HG02852 (cell line): ENCODE measurements at regions not wholly inside any gene's neighbourhood (a gene's known extent, or its start where the extent isn't known, plus 50 kb on each side); places are given as distances from the start of the nearest gene placed in this dataset.
"Not testable (repeated sequence)": the region's sequence is repeated elsewhere in the genome, so short reads cannot be mapped to it uniquely, and the experiment has no call there.

ENCODE experiments used
- ATAC-seq: cut with Tn5 transposase; IDR thresholded peaks from one replicate; pipeline ENCODE4 v1.9.1; 2021; ENCODE audit warnings: mild to moderate bottlenecking, moderate library complexity; ENCODE audit not compliant: unreplicated experiment

GRCh38 chr22:48629631-48630432 is 1197.8 kb downstream of the BRD1 start:
- no peak for ATAC-seq

GRCh38 chr22:48628891-48629543 is 1198.7 kb downstream of the BRD1 start:
- ATAC-seq = no peak

- no peak for ATAC-seq
Measured at GRCh38 chr22:48627966-48628365, 1199.7 kb downstream of the BRD1 start.

GRCh38 chr22:48627203-48627602 is 1200.5 kb downstream of the BRD1 start:
- no peak for ATAC-seq

- ATAC-seq = no peak
Measured at GRCh38 chr22:48624401-48624800, 1203.3 kb downstream of the BRD1 start.

- no peak for ATAC-seq
Measured at GRCh38 chr22:48622891-48623545, 1204.7 kb downstream of the BRD1 start.

- ATAC-seq = no peak
Measured at GRCh38 chr22:48621085-48621484, 1206.6 kb downstream of the BRD1 start.

GRCh38 chr22:48620460-48620859 is 1207.2 kb downstream of the BRD1 start:
- ATAC-seq = not testable (repeated sequence)

- ATAC-seq = no peak
Measured at GRCh38 chr22:48619721-48620120, 1208.0 kb downstream of the BRD1 start.

- ATAC-seq = no peak
Measured at GRCh38 chr22:48618326-48618725, 1209.3 kb downstream of the BRD1 start.

- no peak for ATAC-seq
Measured at GRCh38 chr22:48616656-48617055, 1211.0 kb downstream of the BRD1 start.

GRCh38 chr22:48615171-48616008 is 1212.3 kb downstream of the BRD1 start:
- ATAC-seq = no peak

- ATAC-seq = no peak
Measured at GRCh38 chr22:48613566-48614200, 1214.0 kb downstream of the BRD1 start.

GRCh38 chr22:48612077-48612995 is 1215.3 kb downstream of the BRD1 start:
- no peak for ATAC-seq

- ATAC-seq = no peak
Measured at GRCh38 chr22:48609279-48609865, 1218.3 kb downstream of the BRD1 start.

- ATAC-seq = no peak
Measured at GRCh38 chr22:48607901-48608662, 1219.6 kb downstream of the BRD1 start.

- ATAC-seq = no peak
Measured at GRCh38 chr22:48606684-48607307, 1220.9 kb downstream of the BRD1 start.
